GM19035 (cell line): ENCODE measurements at regions not wholly inside any gene's neighbourhood (a gene's known extent, or its start where the extent isn't known, plus 50 kb on each side); places are given as distances from the start of the nearest gene placed in this dataset.

Source experiments
- ATAC-seq: cut with Tn5 transposase; IDR thresholded peaks from one replicate; pipeline ENCODE4 v1.9.1; 2021; ENCODE audit not compliant: unreplicated experiment

DNA sequence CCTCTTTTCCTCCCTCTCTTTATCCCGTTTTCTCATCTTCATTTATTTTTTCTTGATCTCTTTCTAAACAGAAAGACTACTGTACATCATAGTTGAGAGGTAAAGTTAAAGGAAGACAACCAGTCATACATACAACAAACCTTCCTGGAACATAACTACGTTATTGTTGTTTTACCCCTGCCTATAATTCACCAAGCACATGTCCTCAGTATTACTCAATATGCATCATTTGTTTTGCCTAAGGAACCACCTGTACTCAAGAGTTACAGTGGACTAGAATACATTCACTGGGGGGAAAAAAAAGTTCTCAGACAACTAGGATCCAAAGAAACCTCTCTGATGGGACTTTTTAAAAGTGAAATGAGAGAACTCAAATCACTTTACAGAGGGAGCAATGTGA lies 344.7 kb upstream of the RBMS3 start:
- ATAC-seq, result no peak

DNA sequence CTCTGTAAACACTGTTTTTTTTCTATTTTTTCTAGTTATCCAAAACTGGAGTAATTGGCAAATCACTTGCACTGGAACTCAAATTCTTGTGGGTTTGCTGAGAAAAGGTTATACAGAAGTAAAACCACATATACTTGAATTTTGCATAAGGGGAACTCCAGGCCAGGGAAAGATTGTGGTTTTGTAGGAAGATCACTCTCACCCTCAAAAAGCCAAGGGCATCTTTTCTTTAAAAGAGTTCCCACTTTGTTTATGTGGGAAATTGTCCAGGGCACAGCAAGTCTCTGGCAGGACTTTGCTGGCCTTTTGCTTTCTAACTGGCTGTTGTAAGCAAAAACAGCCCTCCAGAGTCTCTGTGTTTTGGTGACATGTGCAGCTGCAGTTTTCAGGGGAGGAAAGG lies 340.3 kb upstream of the RBMS3 start:
- peak; percentile 79 for ATAC-seq

DNA sequence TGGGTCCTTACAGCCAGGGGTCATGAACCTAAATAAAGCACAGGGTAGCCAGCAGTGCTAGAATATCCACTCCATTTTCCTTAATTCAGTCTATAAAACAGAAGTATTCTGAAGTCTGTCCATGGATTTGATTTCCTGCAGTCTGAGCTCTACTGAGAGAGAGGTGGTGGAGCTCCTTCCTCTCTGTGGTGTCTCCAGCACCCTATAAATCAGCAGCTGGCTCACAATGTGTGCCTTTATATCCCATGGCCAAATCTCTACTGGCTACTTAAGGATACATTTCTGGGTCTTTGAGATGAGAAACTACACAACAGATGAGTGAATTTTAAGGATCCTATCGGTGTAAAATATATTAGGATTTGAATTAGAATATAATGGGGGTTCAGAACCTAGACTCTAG lies 339.9 kb upstream of the RBMS3 start:
- peak; percentile 22 for ATAC-seq

DNA sequence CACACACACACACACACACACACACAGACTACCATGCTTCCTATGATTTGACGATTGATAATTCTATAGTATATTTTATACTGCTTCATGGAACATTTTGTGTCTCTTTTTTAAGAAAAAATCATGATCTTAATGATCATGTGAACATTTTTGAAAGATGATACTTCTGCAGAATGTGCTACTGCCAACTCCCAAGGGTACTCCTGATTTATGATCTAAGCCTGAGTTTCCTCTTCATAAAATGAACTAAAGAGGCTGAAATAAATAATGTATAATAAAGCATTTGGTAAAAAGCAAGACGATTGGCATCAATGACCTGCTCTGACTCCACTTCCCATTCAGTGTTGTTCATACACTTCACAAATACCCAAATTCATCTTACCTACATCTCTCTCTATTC lies 333.8 kb upstream of the RBMS3 start:
- ATAC-seq, result no peak

DNA sequence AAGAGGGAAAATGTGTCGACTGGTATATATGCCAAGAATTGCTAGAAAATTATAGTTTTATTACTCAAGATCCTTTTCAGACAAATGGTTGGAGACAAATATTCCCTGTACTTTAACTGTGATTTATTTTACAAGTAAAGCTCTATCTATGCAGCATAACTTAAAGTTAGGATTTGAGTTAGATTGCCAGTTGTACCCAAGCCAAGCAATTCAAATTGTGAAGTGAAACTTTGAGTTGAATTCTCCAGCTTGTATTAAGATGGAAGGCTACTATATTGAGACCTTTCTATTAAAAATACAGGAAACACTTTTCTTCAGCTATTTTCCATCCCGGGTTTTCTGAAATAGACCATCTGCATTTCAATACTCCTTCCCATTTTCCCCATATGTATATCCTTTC lies 333.1 kb upstream of the RBMS3 start:
- ATAC-seq, result no peak

DNA sequence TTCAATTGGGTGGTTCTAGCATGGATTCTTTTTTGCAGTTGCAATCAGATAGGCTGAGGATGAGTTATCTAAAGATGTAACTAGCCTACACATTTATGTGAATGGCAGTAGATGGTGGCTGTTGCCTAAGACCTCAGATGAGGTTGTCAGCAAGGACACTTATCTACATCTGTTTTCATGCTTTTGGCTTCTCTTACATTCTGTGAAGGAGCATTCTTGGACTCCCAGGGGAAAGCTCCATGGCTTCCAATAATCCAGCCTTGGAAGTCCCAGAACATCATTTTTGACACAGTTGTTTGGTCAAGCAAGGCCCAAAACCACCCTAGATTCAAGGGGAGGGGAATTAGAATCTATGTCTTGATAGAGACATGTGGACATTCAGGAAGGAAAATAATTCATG lies 332.2 kb upstream of the RBMS3 start:
- no peak for ATAC-seq

DNA sequence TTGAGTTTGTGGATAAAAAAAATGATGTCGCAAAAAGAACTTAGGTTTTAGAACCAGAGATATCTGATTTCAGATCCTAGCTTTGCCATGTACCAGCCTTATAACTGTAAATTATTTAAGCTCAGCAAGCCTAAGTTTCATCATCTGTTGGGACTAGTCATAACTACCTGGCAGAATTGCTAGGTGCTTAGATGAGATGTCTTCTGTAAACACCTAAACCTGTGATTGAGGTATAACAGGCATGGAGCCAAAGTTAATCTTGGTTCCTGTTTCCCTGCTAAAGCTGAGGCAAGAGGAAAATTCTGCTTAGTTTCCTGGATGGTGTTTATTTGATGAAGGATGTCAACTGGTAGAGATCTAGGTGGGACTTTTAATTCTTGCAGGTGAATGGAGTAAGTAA lies 331.3 kb upstream of the RBMS3 start:
- no peak for ATAC-seq

DNA sequence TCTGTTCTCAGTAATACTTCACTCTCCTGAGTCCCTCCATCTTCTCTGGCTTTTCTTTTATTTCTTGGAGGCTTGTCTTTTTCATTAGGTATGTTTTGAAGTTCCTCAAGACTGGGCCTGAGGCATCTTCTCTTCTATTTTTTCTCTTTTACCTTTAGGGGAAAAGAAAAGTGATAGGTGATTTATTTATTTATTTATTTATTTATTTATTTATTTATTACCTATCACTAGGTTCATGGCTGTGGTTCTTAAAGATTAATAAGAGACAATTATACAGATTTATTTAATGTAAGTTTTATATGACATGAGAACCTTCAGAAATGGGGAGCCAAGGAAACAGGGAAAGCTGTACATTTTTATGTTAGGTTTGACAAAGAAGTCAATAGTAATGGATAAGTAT lies 330.3 kb upstream of the RBMS3 start:
- ATAC-seq, result no peak

DNA sequence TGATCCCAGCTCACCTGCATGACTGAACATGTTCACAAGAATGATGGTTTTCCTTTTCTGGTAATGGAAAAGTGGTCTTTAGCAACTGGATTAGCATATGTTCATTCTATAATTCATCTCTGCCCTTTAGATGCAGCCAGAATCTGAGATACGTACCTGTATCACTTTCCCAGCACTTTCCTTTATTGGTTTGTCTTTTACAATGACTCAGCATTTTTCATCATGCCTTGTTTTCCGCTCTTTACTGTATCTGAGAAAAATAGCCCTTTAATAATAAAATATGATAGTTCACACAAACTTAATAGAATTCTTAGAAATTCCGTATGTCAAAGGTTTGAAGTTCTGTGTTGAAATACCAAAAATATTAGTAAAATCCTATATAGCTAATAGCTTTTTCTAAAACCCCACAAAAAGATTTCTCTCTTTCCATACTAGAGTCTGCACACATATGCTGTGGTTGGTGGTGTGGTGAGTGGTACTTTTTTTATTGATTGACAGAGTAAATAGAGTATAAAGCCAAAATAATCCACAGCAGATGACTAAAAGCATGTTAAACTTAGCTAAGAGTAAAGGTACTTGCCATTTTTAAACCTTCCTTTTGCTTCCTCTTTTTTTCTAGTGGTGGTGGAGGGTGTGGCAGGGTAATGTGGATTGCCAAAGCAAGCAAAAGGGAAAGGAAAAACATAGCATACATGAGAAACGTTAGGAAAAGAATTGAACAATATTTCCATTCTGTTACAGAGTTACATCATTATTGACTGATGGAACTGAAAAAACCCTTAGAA lies 328.9 kb upstream of the RBMS3 start:
- ATAC-seq, result no peak

DNA sequence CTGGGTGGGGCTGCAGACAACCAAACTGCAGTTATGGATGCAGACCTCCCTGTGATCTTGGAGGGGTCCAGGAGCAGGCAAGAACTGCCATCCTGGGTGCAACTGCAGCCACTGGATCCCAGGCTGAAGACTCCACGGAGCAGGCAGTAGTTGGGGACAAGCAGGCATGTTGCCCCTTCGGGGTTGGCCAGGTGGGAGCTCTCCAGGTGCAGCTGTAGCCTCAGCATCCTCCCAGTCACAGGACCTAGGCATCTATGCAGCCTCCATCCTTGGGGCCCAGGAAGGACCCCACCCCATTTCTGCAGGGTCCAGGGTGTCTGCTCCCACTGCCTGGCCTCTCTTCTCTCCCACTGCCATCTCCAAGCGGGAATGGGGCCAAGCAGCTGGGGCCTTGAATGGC lies 322.2 kb upstream of the RBMS3 start:
- ATAC-seq, result no peak

DNA sequence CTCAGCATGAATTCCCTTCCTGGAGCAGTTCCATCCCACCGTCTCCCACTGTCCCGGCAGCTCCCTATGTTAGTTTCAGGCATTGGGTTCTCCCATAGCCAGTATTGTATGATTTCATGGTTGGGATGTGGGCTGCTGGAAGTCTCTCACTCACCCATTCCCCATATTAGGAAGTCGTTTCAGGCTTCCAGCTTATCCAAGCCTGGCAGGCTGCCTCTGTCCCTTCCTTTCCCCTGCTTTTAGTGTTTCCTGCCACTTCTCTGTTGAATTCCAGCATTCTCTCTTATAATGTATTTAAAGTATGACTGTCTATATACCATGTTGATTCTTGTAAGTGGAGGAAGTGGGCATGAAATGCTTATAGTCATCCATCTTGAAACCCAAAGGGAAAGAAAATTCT lies 309.7 kb upstream of the RBMS3 start:
- no peak for ATAC-seq

DNA sequence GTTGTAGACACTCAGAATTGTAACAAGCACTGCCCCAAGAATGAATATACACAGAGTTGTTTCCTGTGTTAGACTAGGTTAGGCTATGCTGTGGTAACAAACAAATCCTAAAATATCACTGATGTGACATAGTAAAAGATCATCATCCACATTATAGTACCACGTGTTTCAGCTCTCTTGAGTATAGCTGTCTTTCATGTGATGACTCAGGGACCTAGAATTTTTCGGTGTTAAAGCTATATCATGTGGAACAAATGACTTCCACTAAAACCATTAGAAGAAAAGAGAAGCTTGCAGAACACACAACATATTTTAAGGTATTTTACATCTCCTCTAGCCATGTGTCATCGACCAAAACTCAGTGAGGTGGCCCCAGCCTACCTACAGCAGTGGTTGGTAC lies 307.9 kb upstream of the RBMS3 start:
- ATAC-seq, result no peak

DNA sequence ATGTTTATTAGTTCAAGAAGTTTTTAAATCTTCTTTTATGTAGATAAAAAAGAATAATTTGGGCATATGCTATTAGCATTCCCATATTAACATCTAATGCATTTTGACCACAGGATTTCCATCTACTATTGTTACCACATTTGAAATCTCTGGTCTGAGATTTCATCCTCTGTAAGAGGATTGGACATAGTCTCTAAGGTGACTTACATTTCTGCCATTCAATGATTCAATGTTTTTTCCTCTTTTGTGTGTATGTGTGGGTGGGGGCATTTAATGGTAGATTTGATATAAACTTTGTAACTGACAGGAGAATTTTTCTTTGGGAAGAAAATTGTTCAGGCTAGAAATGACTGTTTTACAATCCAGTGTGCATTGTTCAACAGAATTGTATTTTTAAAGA lies 307.3 kb upstream of the RBMS3 start:
- no peak for ATAC-seq

DNA sequence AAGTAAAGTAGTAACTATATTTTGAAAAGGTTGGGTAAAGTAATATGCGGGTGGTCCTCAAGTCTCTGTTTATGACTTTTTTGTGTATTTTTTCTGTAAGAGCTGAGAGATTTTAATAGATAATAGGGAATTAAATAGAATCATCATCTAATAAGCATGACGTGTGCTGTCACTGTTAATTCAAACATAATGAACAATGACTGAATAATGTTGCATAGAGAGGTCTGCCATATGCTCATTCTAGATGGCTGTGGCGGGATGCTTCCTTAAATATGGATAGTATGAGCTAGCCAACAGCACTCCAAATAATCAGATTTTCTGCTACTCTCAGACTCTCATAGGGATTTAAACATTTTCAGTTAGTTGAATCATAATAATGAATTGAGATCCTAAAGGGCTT lies 302.8 kb upstream of the RBMS3 start:
- no peak for ATAC-seq

DNA sequence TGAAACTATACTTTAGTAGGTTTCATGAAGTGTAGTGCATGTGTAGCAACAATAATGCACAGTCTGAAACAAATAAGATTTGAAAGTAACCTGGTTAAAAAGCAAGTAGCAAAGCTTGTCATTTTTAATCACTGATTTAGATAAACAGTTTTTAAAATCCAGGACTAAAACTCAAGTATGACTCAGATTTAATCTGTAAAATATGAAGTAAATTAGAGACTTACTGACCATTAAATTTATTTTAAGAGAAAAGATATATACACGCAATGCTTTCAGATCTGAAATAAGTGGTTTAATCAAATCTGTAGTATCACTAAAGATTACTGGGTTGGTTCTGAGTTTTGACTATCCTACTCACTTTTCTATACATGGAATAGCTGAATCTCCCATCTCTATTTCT lies 300.7 kb upstream of the RBMS3 start:
- no peak for ATAC-seq

DNA sequence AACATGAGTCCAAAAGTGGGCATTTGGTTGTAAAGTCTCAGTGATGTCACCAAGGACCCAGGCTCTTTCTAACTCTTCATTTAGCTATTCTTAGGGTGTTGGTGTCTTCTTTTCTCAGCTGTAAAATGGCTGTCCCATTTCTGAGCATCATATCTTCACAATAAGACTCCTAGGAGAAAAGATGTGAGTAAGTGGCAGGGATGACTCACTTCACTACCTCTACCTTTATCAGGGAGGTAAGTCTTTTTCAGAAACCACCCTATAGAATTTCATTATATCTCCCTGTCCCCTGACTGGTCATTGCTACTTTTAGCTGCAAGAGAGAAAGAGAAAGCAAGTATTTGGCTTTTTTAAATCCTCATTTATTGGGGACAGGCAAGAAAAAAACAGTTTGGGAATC lies 300.2 kb upstream of the RBMS3 start:
- ATAC-seq, result no peak

DNA sequence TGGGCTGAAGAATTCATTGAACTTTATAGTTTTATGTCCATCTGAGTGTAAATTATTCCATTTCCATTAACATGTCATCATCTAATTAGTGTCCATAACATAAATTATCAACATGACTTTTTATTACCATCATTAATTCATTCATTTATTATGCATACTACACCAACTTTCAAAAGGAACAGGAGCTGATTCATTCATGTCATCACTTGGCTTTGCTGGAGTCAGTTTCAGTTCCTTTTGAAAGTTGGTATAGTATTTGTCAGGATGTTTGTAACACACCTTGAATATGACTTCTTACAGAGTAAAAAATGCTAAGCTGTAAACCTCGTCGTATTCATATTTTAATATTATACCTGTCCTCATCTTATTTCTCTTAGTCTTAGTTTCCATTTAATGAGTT lies 298.0 kb upstream of the RBMS3 start:
- peak; percentile 85 for ATAC-seq

DNA sequence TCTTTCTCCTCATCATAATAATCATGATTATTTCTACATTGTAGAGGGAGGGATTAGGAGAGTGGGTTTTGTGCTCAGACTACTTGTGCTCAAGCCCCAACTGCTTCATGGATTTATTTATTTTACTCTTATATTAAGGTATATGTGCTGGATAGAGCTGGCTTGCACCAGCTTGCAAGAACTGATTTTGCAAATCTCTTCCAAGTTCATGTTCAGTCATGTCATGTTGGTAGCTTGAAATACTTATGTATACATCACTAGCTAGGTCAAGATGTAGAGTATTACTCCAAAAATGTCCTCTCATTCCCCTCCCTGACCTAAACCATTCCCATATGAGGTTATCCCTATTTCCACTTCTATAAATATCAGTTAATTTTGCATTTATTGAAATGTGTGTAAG lies 293.9 kb upstream of the RBMS3 start:
- no peak for ATAC-seq

DNA sequence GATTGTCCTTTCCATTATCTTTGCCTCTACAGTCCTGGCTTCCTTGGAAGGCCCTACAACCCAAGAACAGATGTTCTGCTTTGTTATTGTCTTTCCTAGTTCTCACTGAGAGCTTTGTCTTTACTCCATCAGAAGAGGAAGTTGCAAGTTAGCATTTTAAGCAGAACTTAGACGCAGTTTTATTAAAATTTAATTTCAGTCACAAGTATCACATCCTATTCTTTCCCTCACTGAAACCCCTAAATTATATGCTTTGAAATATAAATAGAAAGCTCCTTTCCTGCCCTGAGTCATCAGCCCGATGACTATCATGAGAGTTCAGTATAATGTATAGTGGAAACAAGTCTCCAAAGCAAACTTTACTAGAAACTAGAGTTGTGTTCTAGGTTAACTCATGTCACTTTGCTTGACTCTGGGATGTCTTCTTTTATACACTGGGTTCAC lies 291.2 kb upstream of the RBMS3 start:
- ATAC-seq, result peak; percentile 80

DNA sequence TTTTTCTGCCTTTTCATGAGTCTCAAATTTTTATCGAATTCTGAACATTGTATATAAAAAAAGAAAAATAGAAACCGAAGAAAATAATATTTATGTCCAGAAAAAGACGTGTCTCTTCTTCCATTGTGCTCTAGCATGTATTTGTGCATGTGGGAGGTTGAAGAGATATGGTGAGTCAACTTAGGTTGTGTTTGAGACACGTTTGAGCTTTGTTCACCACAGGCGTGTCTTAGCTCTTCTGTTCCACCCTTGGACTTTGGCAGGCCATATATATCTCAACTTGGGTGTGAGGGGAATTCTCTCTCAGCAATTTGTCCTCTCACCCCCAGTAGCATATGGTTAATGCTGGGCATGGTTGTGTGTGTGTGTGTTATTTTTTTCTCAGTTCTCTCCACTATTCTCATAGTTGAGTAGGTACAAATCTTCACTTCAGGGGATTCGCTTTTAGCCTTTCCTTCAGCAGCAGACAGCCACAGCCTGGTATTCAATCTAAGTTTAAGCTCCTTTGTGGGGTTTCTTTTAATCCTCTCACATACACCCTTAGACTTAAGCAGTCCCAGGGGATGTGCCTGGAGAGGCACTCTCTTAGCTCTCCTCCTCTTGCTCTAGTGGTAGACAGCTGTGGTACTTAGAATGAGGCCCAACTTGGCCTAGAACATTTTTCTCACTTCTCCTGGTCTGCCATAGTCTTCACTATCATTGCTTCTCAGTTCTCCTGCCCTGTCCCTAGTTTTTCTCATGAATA lies 286.5 kb upstream of the RBMS3 start:
- ATAC-seq, result no peak

DNA sequence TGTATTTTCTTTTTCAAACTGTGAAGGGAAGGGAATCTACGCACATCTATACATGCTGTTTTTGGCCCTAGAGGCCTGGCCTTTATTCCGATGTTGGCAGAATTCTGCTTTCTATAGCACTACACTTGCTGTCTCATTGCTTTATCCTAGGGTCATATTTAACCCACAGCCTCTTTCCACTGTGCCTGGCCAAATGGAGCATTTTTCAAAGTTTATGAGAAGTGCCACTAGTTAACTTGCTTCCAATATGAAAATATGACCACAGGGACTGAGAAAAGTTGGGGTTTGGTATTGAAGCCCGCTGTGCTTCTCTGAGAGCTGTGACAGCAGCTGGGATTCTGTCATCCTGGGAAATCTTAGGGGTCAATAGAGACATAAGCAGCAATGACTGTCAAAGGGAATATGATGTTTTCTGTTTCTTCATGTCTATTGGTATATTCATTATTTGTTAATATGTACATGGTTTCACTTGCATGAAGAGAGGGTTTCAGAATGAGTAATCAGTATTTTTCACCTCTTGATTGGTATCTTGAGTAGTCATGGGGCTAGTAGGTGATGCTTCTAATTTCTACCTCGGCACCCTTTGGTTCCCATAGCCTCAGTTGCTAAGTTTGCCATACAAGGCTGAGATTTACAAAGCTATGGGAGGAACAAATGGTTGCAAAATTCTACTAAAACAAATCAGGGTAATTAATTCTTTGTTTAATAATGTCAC lies 275.8 kb upstream of the RBMS3 start:
- ATAC-seq, result peak; percentile 96

DNA sequence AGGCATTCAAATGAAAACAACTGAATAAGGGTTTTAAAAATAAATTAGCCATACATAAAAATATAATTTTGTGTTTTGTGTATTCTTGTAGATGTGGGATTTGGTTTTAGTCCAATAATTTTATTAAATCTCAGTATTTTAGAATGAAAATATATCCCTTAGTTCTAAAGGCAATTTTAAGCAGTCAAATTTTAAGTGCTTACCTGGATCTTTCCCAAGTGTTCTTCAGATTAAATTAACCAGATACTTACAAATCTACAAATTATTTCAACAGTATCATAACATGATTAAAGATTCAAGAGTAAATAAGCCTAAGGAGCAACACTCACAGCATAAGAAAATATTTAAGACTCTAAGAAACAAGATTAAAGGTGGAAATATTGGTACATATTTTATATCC lies 275.0 kb upstream of the RBMS3 start:
- ATAC-seq, result no peak
